ENCODE measurements at regions not wholly inside any gene's neighbourhood (a gene's known extent, or its start where the extent isn't known, plus 50 kb on each side); places are given as distances from the start of the nearest gene placed in this dataset.

DNA sequence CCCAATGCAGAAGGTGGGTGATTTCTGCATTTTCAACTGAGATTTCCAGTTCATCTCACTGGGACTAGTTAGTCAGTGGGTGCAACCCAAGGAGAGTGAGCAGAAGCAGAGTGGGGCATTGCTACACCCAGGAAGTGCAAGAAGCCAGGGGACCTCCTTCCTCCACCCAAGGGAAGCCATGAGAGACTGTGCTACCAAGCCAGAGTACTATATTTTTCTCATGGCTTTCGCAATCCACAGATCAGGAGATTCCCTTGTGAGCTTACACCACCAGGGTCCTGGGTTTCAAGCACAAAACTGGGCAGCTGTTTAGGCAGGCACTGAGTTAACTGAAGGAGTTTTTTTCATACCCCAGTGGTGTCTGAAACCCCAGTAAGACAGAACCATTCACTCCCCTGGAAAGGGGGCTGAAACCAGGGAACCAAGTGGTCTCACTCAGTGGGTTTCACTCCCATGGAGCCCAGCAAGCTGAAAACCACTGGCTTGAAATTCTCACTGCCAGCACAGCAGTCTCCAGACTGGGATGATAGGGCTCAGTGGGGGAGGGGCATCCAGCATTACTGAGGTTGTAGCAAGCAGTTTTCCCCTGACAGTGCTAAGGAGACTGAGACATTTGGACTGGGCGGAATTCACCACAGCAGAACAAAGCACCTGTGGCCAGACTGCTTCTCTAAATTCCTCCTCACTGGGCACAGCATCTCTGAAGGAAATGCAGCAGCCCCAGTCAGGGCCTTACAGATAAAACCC is 903.4 kb downstream of the TECRL start:
- no peak for DNase-seq (ENCODE audit: low read depth)

DNA sequence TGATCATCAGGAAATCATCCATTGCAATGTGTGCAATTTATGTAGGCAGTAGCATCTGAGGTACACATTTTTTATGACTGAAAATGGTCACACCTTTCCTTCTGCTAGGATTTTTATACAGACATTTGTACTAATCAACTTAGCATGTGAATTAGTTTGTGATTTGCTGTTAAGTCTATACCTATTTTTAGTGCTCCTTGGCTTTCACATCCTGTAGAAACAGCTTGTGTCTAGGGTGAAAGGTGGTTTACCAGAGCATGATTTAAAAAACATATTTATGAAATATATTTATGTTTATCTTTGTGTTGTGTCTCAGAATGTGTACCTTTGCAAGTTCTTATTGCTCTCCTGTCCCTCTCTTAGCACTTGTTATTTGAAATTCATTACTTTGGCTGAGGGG is 916.0 kb downstream of the TECRL start:
- no peak for DNase-seq (ENCODE audit: low read depth)

DNA sequence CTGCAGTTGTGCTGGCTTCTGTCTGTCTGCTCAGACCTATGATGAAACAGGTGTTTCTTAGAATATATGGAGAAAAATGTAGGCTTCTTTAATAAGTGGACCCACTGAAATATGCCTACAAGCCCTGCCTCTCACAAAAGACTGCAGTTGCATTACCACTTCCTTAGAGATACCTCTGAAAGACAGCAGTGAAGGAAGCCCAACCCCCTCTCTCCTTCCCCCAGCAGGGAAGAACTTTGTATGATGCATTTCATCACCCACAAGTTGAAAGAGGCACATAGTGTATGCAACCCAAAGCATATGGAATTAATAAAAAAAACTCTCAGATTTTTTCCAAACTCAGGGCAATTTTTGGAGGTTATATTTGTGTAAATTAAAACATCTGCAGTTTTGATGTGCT is 916.7 kb downstream of the TECRL start:
- no peak for DNase-seq (ENCODE audit: low read depth)

DNA sequence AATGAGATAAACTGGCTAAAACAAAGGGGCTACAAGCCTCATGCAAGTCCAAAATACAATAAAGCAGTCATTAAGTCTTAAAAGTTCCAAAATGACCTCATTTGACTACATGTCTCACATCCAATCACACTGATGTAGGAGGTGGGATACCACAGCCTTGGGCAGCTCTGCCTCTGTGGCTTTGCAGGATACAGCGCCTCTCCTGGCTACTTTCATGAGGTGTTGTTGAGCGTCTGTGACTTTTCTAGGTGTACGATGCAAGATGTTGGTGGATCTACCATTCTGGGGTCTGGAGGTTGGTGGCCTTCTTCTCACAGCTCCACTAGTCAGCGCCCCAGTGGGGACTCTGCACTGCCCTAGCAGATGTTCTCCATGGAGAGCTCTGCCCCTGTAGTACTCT is 944.9 kb downstream of the TECRL start:
- DNase-seq (ENCODE audit: low read depth) = no peak

DNA sequence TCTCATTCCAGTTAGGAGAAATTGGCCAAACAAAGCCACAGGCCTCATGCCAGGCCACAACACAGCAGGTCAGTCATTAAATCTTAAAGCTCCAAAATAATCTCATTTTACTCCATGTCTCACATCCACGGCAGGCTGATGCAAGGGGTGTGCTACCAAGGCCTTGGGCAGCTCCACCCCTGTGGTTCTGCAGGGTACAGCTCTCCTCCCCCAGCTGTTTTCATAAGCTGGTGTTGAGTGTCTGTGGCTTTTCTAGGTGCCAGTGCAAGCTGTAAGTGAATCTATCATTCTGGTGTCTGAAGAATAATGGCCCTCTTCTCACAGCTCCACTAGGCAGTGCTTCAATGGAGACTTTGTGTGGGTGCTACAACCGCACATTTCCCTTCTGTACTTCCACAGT is 949.2 kb downstream of the TECRL start:
- no peak for DNase-seq (ENCODE audit: low read depth)

DNA sequence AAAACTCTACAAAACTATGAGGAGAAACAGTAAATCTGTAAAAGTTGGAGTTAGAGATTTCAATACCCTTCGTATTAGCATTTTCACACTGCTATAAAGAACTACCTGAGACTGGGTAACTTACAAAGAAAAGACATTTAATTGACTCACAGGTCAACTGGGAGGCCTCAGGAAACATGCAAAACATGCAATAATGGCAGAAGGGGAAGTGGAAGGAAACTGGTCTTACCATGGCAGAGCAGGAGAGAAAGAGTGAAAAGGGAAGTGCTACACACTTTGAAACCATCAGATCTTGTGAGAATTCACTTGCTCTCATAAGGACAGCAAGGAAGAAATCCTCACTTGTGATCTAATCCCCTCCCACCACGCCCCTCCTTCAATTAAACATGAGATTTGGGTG is 949.9 kb downstream of the TECRL start:
- no peak for DNase-seq (ENCODE audit: low read depth)

DNA sequence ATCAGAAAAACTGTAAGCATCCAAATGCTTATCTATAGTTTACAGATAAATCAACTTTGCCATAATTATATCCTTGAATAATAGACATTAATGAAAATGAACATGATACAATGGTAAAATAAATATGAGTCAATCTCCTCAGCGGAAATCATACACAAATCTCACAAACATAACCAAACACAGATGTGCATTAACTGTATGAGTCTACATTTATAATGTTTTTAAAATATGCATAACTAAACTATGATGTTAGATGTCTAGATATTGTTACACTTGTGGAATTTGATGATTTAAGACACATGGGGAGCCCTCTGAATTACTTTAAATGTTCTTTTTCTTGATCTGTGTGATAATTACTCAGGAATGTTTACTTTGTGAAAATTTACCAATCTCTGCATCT is 951.2 kb downstream of the TECRL start:
- no peak for DNase-seq (ENCODE audit: low read depth)

DNA sequence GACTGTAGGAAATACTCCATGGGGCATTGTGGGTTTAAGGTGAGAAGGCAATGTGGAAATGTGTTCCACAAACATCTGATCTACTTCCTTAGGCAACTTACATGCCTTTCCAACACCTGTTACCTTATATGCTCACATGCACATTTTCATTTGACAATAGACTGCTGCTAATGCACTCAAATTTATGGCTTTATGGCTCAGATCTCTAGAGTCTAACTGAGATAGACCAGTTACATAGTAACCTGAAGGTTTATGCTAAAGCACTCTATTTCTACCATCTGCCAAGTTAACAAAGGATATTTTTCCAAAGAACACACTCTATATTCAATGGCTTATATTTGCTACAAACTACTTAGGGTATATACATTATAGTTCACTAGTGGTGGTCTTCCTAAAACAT is 969.0 kb downstream of the TECRL start:
- no peak for DNase-seq (ENCODE audit: low read depth)

DNA sequence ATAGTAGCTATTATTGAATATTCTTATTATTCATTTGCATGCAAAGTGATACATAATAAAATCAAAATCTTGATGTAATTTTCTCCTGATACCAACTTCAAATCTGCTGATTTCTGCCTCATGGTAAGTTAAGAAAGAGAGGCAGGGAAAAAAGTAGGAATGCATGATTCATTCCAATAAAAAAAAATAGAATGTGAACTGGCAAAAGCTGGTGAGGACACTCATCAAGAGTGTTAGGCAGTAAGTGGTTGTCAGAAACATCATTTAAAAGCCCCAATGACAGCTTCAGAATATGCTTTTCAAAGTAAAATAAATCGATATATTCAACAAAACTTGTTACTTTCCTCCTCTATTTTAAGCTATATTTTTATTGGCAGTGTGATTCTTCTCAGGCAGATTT is 979.1 kb downstream of the TECRL start:
- DNase-seq (ENCODE audit: low read depth) = no peak

DNA sequence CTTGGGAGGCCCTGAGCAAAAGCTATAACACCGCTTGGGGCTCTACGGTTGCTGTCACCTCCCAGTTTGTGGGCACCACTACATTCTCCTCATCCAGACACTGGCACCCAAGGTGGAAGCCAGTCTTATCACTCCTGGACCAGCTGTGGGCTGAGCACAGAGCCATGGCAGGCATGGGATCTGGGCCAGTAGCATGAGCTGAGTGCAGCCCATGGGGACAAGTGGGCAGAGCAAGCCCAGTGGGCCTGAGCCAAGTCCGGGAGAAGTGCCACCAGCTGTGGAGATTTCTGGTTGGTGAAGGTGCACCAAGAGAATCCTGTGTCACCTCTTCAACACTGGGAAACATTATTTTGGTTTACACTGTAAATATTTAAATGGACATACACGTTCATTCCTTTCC is 1013.0 kb downstream of the TECRL start:
- DNase-seq (ENCODE audit: low read depth) = no peak

DNA sequence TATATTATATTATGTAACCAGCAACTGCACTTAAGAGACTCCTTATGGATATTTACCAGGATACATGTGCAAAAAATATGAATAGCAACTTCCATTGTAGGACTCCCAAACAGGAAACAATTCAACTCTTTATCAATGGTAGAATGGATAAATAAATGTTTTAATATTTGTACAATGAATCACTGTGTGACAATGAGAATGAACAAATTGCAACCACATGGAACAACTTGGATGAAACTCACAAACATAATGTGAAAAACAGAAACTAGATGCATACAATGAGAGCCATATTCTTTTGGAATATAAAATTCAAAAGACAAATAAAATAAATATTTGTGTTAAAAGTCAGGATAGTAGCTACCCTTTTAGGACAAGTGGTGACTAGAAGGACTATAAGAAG is 1015.7 kb downstream of the TECRL start:
- no peak for DNase-seq (ENCODE audit: low read depth)

DNA sequence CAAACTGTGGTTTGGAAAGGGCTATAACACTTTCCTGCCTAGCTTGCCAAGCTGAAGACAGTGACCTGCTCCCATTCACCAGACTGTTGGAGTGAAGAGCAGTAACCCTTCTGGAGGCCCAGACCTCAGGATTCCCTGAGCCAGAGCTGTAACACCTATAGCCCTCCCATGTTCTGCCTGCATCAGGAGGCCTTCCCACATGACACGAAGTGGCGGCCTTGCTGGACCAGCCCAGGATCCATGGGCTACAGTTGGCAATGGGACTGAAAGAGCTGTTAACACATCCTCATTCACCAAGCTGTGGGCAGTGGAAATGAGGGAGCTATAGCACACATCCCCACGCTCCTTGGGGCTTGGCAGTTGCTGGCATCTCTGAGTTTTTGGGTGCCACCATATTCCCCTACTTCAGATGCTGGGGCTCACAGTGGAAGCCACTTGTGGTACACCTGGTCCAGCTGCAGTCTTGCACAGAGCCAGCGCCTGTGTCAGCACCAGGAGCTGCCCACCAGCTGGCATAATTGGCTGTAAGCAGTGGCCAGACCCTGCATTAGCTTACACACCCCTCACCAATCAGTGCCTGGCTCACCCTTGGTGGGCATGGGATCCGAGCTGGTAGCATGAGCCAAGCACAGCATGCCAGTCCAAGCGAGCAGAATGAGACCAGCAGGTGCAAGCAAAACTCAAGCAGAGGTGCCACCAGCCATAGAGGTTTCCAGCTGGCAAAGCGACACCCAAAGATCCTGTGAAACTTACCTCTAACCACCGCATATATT is 1029.3 kb downstream of the TECRL start:
- no peak for DNase-seq (ENCODE audit: low read depth)

DNA sequence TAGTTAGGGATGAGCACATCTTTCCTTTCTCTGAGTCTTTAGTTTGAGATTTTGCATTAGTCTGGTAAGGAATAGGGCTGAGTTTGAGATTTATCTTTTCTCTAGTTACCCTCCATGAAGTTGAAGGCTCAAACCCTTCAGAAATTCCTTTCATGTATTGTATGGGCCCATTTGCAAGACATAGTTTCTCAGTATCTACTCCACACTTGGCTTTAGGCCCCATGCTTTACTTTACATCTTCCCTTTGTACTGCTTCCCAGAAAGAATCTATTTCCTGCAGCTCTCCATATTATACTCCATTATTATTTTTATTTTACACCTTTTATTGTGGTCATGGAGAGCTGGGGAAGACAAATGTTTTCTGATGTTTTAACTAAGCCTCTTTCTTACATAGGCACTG is 1038.2 kb downstream of the TECRL start:
- no peak for DNase-seq (ENCODE audit: low read depth)

DNA sequence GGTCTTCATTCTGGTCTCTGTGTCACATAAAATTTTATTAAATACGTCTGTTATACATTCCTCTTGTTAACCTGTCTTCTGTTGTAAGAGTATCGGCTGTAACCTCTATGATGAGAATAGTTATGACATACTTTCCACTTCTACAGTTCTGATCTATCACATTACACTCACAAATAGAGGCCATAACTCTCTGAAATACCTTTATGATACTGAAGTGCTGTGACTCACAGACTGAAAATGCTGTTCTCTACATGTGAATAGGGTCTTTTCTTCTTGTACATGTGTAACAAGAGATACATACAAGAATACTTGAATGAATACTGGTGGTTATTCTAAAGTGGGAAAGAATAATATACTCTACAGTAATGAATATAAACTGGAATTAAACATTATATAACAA is 1047.6 kb downstream of the TECRL start:
- no peak for DNase-seq (ENCODE audit: low read depth)

DNA sequence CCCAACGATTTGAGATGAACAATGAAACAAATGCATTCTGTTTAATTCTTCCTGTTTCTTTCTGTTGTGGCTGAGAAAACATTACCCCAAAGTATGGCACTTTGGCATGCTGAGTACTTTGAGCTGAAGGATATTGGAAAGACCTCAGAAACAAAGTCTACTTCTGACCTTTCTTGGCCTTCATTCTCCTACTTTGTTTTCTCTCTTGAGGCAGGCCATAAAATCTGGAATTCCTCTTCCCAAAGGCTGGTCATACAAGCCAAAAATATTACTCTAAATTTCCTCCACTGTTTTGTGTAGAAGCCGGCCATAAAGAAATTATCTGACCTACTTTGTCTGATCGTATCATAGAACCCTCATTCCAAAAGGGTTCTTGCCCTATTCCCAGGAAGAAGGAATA is 1048.2 kb downstream of the TECRL start:
- DNase-seq (ENCODE audit: low read depth) = no peak

DNA sequence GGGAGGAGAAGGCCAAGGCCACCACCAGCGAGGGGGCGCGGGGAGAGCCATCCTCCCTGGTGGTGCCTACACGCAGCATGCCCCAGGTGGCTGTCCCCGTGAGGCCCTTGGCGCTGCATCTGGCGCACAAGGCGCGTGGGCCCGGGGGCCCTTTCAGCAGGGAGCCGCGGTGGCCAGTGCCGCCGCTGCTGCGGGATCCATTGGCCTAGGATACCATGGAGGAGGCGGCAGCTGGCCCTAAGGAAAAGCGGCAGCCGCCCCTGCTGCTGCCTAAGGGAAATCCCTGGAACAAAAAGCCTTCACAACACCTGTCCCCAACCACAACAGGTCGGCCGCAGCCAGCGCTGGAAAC is 1059.6 kb downstream of the TECRL start:
- no peak for DNase-seq (ENCODE audit: low read depth)

DNA sequence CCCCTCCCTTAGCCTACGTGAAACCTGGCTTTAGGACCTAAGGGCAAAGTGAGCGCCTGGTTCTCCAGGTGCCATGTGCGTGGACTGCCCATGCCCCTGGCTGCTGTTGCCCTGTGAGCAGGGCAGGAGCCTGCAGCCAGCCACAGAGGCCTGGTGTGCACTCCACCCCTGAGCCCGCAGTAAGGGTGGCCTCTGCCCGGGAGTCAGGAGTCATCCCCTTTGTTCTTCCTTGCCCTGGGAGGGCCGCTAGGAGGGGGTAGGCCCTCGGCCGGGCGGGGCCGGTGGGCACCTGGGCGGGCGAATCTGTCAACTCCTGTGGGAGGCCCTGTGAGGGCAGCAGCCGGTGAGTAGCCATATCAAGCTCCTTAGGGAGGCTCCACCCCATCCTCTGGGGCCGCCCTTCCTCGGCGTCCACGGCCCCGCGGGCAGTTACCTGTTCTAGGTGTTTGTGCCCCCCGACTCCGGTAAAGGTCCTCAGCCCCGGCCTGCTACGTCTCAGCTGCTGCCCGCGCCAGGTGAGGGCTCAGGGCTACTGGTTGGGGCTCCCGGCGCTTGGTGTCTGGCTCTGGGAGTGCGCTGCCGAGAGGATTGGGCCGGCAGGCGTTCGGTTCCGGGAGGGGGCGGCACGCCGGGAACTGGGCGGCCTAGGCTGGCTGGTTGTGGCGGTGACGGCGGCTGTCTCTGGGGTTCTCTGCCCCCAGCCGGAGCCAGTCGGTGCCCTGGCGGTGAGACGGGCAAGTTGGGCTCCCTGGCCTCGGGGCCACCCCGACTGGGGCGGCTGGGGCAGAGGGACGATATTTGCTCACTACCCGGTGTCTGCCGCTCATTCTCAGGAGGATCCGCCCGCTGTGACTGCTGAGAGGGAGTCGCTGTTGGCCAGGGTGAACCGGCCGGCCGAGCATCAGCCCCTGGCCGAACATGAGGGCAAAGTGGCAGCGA is 1060.2 kb downstream of the TECRL start:
- no peak for DNase-seq (ENCODE audit: low read depth)

DNA sequence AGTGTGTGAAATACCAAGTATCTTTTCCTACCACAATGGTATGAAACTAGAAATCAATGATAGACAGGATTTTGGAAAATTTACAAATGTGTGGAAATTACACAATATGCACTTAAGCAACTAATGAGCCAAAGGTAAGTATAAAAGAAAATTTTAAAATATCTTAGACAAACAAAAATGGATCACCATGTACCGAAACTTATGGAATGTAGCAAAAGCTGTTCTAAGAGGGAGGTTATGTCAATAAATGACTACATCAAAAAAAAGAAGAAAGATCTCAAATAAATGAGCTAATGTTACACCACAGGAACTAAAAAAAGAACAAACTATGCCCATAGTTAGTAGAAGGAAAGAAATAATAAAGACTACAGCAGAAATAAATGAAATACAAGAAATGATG is 1084.1 kb downstream of the TECRL start:
- DNase-seq (ENCODE audit: low read depth) = no peak

DNA sequence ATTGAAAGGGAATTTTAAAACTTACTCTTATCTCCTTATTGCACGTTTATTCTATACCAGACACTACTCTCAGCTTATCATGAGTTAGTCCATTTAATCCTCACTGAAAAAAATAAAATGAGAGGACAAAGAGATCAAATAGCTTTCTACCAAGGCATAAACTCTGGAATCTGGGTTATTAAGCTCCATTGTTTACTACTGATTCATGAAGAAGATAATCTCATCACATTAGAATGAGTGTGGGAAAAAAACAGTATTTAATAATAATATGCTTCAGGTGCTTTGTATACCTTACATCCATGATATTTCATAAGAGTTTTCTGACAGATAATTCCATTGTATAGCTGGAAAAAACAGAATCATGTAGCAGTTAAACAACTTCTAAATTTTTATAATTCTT is 1092.6 kb downstream of the TECRL start:
- no peak for DNase-seq (ENCODE audit: low read depth)

DNA sequence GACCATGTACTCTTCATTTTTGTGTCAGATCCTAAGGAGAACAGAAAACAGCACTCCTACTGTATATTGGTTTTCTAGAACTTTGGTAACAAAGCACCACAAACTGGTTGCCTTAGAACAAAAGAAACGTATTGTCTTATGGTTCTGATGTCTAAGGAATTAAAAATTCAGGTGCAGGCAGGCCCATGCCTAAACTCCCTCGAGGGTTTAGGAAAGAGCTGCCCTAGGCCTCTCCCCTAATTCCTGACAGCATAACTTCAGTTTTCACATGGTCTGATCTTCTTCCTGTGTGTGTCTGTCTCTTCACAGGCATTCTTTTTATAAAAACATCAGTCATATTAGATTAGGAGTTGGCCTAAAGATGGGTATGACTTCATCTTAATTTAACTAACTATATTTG is 1093.6 kb downstream of the TECRL start:
- no peak for DNase-seq (ENCODE audit: low read depth)

DNA sequence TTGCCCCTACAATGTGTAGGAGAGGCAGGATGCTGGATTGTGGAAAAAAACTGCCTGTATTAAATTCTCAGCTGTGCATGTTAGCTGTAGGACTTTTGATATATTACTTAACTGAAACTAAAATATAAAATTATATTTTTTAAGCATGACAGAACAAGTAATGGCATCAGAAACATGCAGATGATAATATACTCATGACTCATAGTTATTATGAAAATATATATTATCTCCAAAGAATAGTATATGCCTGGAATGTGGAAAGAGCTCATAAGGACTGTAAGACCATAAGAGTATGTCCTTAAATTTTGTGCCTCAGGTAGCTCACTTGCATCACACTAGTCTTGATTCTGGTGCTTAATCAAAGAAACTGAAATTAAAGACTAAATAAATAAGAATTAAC is 1100.6 kb downstream of the TECRL start:
- no peak for DNase-seq (ENCODE audit: low read depth)

DNA sequence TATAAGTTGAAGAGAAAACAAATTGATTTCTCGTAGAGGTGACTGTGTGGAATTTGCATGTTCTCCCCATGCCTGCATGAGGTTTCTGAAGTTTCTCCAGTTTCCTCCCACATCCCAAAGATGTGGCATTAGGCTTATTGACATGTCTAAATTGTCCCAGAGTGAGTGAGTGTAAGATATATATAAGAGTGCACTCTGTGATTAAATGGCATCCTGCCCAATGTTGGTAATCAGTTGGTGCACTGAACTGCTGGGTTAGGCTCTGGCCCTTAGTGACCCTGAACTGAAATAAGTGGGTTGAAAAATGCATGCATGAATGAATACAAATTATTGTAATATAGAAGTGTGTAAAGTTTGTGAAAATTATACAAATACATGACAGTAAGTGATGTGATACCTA is 1106.5 kb downstream of the TECRL start:
- DNase-seq (ENCODE audit: low read depth) = no peak

DNA sequence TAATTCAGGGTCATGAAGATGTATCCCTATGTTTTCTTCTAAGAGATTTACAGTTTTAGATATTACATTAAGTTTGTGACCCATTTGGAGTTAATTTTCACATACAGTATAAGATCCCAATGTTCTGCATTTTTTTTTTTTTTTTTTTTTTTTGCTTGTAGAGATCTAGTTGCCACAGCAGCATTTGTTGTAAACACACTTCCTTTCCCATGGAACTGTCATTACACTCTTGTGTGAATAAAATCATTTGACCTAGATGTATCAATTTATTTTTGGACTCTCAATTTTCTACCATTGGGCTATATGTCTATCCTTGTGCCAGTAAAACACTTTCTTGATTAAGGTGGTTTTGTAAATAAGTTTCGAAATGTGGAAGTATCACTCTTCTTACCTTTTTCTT is 1107.2 kb downstream of the TECRL start:
- DNase-seq (ENCODE audit: low read depth) = no peak
